Panc1 (cell line): ENCODE measurements at regions not wholly inside any gene's neighbourhood (a gene's known extent, or its start where the extent isn't known, plus 50 kb on each side); places are given as distances from the start of the nearest gene placed in this dataset.

ENCODE experiments used
- ATAC-seq: fragments of 200-7000 bp; cut with Tn5 transposase; 2 replicates; pipeline ENCODE4 v1.9.1; 2020; ENCODE audit warnings: mild to moderate bottlenecking, moderate library complexity
- BruUV-seq: library from RNA; stranded (reverse); fragments of 400-500 nt; replicated peaks from 2 replicates; lab custom pipeline; 2021; lab: Mats Ljungman, UMichigan
- CTCF ChIA-PET: fragments of 300-600 bp; sonication (Branson Sonifier 250); formaldehyde crosslinking; loops from one replicate; lab custom pipeline; 2022; ENCODE audit warnings: antibody characterized with exemption; lab: Charles Lee
- POLR2A ChIA-PET: fragments of 300-600 bp; sonication (Branson Sonifier 250); formaldehyde crosslinking; loops from one replicate; lab custom pipeline; 2022; ENCODE audit warnings: antibody characterized with exemption; lab: Charles Lee
- DNase-seq: peaks from one replicate; pipeline ENCODE4 v3.0.0-alpha.2; 2010; ENCODE audit warnings: low read depth, low spot score
- H3K27ac ChIP-seq: 2 replicates; pipeline ENCODE4 v1.5.1; 2011; ENCODE audit warnings: mild to moderate bottlenecking, low read length, inconsistent platforms
- H3K27me3 ChIP-seq: fragments of 200-500 bp; sonication (Bioruptor generic); 2 replicates; pipeline ENCODE4 v1.6.0; 2014; ENCODE audit warnings: low read length, inconsistent platforms; ENCODE audit not compliant: control insufficient read depth, insufficient read depth
- H3K36me3 ChIP-seq: fragments of 200-500 bp; sonication (Bioruptor generic); 2 replicates; pipeline ENCODE4 v1.5.1; 2014; ENCODE audit warnings: inconsistent platforms, mild to moderate bottlenecking, low read length, moderate library complexity; ENCODE audit not compliant: control insufficient read depth, insufficient read depth
- H3K4me1 ChIP-seq: 2 replicates; pipeline ENCODE4 v1.5.1; 2011; ENCODE audit warnings: inconsistent platforms, mild to moderate bottlenecking, low read length, moderate library complexity; ENCODE audit not compliant: control insufficient read depth, insufficient read depth
- H3K4me3 ChIP-seq, 2 experiments: 2 replicates each; pipeline ENCODE4 v1.5.1; 2011 to 2012; ENCODE audit warnings: low read depth in 2 of 2, low read length in 2 of 2, mild to moderate bottlenecking in 2 of 2, inconsistent platforms in 1 of 2, moderate library complexity in 1 of 2
- H3K9me3 ChIP-seq: fragments of 200-500 bp; sonication (Bioruptor generic); 2 replicates; pipeline ENCODE4 v1.5.1; 2014; ENCODE audit warnings: low read depth, mild to moderate bottlenecking, inconsistent platforms, low read length, moderate library complexity; ENCODE audit not compliant: control insufficient read depth, insufficient read depth
- POLR2AphosphoS5 ChIP-seq: IDR thresholded peaks from 2 replicates; pipeline ENCODE4 v1.6.1; 2012; ENCODE audit warnings: mild to moderate bottlenecking, low read depth, low read length, moderate library complexity
- SIN3A ChIP-seq: IDR thresholded peaks from 2 replicates; pipeline ENCODE4 v1.6.1; 2012; ENCODE audit warnings: low read depth, mild to moderate bottlenecking, low read length, moderate library complexity, borderline replicate concordance; ENCODE audit not compliant: insufficient read depth
- TCF7L2 ChIP-seq: IDR thresholded peaks from 2 replicates; pipeline ENCODE4 v1.6.1; 2011; ENCODE audit warnings: mild to moderate bottlenecking, low read depth, low read length, inconsistent platforms
- in situ Hi-C: cut with HindIII; loops from 2 replicates; pipeline ENCODE4 v1.10.0; 2016; ENCODE audit warnings: low sequenced_read_pairs, low pct_unique_long_range_greater_than_20kb
- intact Hi-C: fragments of 100-400 bp; cut with micrococcal nuclease; formaldehyde crosslinking; loops from one replicate; pipeline ENCODE4 v1.10.0; 2022; ENCODE audit not compliant: unreplicated experiment
- TF ChIP-seq, protein P1 (sequence below): fragments of 450-650 bp; IDR thresholded peaks from 2 replicates; pipeline ENCODE4 v1.5.1; 2017; ENCODE audit warnings: mild to moderate bottlenecking
- TF ChIP-seq, protein P2 (sequence below), 2 experiments: IDR thresholded peaks; 2 replicates each; pipeline ENCODE4 v1.6.1; 2011 to 2012; ENCODE audit warnings: low read depth in 2 of 2, control low read depth in 1 of 2, low read length in 1 of 2, mild to moderate bottlenecking in 1 of 2, moderate library complexity in 1 of 2; ENCODE audit not compliant: insufficient read depth in 1 of 2

DNA sequence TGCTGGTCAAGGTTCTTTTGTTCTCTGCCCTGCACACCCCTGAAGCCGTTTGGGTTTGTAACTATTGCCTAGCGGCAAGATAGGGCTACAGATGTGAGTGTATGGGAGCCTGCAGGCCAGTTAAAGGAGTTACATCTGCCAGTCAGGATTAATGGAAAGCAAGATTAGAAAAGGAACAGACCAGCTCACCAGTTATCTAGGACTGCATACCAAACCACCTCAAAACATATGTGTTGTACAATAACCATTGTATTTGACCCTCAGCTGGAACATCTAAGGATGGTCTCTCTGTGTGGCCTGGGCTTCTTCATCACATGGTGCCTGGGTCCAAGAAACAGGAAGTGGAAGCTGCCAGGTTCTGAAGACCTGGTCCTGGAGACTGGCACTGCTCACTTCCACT lies 52.5 kb upstream of the FBXO28 start:
- Histone ChIP-seq H3K27me3 (no peaks in the 10 kb centered on the region), H3K4me1 (peaks cover 2% of the 10 kb centered on the region; the same call in 1 of the 2 replicates), H3K4me3 (no peak overlapping the region), H3K27ac (no peak overlapping the region), H3K9me3 (no peaks in the 10 kb centered on the region), H3K36me3 (no peaks in the 10 kb centered on the region)
- intact Hi-C loops (no loop called here), in situ Hi-C loops (no loop called here)
- ChIA-PET CTCF (no interaction called here), POLR2A (no interaction called here)
- no peak for ATAC-seq
- no peak for TF ChIP-seq POLR2AphosphoS5
- TF ChIP-seq, protein P1, sequence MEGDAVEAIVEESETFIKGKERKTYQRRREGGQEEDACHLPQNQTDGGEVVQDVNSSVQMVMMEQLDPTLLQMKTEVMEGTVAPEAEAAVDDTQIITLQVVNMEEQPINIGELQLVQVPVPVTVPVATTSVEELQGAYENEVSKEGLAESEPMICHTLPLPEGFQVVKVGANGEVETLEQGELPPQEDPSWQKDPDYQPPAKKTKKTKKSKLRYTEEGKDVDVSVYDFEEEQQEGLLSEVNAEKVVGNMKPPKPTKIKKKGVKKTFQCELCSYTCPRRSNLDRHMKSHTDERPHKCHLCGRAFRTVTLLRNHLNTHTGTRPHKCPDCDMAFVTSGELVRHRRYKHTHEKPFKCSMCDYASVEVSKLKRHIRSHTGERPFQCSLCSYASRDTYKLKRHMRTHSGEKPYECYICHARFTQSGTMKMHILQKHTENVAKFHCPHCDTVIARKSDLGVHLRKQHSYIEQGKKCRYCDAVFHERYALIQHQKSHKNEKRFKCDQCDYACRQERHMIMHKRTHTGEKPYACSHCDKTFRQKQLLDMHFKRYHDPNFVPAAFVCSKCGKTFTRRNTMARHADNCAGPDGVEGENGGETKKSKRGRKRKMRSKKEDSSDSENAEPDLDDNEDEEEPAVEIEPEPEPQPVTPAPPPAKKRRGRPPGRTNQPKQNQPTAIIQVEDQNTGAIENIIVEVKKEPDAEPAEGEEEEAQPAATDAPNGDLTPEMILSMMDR, result no peak
- no peak for TF ChIP-seq TCF7L2
- no peak for TF ChIP-seq SIN3A
- TF ChIP-seq, protein P2, sequence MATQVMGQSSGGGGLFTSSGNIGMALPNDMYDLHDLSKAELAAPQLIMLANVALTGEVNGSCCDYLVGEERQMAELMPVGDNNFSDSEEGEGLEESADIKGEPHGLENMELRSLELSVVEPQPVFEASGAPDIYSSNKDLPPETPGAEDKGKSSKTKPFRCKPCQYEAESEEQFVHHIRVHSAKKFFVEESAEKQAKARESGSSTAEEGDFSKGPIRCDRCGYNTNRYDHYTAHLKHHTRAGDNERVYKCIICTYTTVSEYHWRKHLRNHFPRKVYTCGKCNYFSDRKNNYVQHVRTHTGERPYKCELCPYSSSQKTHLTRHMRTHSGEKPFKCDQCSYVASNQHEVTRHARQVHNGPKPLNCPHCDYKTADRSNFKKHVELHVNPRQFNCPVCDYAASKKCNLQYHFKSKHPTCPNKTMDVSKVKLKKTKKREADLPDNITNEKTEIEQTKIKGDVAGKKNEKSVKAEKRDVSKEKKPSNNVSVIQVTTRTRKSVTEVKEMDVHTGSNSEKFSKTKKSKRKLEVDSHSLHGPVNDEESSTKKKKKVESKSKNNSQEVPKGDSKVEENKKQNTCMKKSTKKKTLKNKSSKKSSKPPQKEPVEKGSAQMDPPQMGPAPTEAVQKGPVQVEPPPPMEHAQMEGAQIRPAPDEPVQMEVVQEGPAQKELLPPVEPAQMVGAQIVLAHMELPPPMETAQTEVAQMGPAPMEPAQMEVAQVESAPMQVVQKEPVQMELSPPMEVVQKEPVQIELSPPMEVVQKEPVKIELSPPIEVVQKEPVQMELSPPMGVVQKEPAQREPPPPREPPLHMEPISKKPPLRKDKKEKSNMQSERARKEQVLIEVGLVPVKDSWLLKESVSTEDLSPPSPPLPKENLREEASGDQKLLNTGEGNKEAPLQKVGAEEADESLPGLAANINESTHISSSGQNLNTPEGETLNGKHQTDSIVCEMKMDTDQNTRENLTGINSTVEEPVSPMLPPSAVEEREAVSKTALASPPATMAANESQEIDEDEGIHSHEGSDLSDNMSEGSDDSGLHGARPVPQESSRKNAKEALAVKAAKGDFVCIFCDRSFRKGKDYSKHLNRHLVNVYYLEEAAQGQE (IDR thresholded peaks at IDR 0.05; ENCODE audit: insufficient read depth in 1 of 2, low read depth in 2 of 2, low read length in 1 of 2), result no peak
- DNase-seq, result no peak
- BruUV-seq, result no TSS peak

DNA sequence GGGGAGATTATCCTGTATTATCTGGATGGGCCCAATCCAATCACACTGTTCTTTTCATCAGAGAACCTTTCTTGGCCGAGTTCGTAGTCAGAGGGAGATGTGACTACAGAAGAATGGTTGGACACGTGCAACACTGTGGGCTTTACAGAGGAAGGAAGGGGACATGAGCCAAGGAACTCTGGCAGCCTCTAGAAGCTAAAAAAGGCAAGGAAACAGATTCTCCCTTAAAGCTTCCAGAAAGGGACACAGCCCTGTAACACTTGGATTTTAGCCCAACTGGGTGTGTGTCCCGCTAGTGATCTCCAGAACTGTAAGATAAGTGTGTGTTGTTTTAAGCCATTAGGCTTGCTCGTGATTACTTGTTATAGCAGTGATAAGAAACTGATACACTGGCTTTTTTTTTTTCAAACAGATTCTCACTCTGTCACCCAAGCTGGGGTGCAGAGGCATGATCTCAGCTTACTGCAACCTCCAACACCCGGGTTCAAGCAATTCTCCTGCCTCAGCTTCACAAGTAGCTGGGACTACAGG lies 53.9 kb upstream of the FBXO28 start:
- in situ Hi-C loops (no loop called here), intact Hi-C loops (no loop called here)
- no peak for DNase-seq
- Histone ChIP-seq H3K4me3 (no peak overlapping the region), H3K4me1 (peaks cover 2% of the 10 kb centered on the region; the same call in 1 of the 2 replicates), H3K9me3 (no peaks in the 10 kb centered on the region), H3K27me3 (no peaks in the 10 kb centered on the region), H3K27ac (no peak overlapping the region), H3K36me3 (no peaks in the 10 kb centered on the region)
- ChIA-PET POLR2A (no interaction called here), CTCF (no interaction called here)
- BruUV-seq, result no TSS peak
- ATAC-seq, result no peak
- TF ChIP-seq POLR2AphosphoS5, result no peak
- TF ChIP-seq, protein P2 (IDR thresholded peaks at IDR 0.05; ENCODE audit: insufficient read depth in 1 of 2, low read depth in 2 of 2, low read length in 1 of 2), result no peak
- no peak for TF ChIP-seq SIN3A
- TF ChIP-seq, protein P1, result no peak
- TF ChIP-seq TCF7L2, result no peak
